NCI-H2081 (cell line): ENCODE measurements at regions not wholly inside any gene's neighbourhood (a gene's known extent, or its start where the extent isn't known, plus 50 kb on each side); places are given as distances from the start of the nearest gene placed in this dataset.

ENCODE experiments used
- DNase-seq, 2 experiments: peaks; one replicate each; lab custom pipeline; 2025; lab: John Stamatoyannopoulos, UW

DNA sequence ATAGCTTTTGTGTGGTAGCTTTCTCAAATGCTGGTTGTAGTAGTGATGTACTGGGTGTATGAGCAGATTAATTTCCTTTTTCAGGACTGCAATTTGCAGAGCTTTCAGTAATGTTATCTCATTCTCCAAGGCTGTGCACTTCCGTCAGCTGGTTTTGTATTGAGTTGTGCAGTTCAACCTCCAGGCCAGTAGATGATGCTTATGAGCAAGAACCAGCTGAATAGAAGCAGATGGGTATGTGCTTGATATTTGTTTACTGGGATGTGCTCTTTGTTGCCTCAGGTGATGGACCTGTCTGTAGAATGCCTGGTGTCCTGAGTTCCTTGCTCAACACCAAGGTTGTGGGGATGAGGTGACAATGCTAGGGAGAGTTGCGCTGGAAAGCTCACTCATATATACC, 462.8 kb downstream of the PCDH18 start:
- DNase-seq = no peak

DNA sequence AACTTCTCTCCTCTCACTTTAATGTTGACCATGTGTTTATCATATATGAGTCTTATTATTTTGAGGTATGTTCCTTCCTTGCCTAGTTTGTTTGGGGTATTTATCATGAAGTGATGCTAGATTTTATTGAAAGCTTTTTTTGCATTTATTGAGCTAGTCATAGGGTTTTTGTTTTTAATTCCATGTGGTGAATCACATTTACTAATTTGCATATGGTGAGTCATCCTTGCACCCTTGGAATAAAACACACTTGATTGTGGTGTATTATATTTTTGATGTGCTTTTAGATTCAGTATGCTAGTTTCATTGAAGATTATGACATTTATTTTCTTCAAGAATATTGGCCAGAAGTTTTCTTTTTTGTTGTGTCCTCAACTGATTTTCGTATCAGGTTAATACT, 464.6 kb downstream of the PCDH18 start:
- DNase-seq = no peak

DNA sequence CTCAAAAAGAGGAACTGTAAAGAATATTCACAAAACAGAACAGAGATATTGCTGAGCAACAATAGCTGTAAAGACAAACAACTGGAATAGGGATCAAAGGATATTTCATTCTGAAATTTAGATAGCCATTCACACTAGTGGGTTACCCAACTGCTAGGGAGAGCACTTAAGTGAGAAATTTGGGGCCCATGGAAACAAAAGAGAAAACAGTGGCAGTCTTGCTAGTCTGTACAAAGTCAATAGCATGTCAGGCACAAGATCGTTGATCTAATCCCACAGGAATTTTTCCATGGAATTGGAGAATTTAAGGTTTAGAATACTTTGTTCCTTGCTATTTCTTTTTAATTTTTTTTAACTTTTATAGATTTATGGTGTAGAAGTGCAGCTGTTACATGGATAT, 467.0 kb downstream of the PCDH18 start:
- no peak for DNase-seq

DNA sequence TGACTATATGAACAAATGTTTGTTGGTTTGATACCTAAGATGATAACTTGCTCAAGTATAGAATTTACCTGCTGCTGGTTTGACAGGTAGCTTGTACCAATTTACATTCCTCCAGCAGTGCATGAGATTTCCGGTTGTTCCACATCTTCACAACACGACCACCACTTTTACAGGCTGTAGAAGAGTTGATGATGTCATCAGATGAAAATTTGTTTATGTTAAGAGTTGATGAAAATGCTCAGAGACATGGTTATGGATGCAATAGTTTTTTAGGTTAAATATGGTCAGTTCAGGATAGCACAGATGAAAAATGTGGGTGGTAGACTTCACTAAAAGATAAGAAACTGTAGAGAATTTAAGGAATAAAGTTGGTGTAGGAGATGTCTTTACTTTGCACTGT, 468.3 kb downstream of the PCDH18 start:
- DNase-seq = no peak

DNA sequence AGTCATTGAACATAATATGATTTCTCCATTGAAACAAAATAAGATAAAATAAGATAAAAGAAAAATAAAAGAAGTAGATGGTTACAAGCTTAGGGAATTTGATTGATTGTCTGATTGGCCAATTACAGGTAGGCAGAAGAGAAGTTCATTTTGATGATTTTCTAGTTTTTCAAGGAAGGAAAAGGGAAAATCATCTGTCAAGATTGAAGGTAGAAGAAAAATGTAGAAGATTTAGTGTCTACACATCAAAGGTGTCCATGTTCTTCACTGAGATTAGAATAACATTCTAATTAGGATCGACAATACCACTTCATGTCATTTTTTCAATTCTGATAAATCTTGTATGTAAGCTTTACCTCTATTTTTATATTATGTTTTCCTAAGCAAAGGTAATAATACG, 489.1 kb downstream of the PCDH18 start:
- DNase-seq = no peak

DNA sequence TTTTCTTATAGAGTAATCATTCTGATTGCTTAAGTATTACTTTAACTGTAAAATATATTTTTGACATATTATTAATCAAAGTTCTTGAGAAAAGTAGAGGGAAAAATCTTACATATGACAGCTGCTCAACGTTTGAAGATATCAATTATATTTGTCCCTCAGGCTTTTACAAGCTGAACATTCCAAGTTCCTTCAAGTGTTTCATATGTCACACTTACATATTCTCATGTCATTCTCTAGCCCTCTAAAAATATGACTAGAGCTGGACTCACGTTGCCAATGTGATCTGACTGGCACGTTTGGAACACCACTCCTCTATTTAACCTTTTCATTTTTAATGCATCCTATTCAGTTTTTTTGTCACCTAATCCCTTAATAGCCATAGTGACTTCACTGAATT, 492.9 kb downstream of the PCDH18 start:
- DNase-seq = no peak

DNA sequence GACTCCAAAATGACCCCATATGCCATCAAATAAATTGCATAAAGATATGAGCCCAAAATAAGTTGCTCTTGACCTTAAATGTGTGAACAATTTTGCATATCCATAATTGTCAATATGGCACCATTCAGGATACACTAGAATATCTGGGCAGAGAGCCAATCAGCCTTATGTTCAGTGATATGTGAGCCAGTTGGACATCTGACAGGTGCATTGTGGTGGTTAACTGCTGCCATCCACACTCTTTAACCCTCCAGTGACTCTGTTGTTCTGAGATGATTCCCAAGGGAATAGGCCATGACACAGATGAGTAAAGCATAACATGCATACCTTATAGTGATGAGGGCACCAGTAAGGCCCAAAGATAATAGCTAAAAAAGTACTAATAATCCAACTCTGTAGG, 500.1 kb downstream of the PCDH18 start:
- peak; percentile 82 to 92 for DNase-seq

DNA sequence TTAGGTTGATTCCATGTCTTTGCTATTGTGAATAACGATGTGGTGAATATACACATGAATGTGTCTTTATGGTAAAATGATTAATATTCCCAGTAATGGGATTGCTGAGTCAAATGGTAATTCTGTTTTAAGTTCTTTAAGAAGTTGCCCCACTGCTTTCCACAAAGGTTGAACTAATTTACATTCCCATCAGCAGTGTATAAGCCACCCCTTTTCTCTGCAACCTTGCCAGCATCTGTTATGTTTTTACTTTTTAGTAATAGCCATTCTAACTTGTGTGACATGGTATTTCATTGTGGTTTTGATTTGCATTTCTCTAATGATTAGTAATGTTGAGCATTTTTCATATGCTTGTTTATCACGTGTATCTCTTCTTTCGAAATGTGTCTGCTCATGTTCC, 503.3 kb downstream of the PCDH18 start:
- no peak for DNase-seq

DNA sequence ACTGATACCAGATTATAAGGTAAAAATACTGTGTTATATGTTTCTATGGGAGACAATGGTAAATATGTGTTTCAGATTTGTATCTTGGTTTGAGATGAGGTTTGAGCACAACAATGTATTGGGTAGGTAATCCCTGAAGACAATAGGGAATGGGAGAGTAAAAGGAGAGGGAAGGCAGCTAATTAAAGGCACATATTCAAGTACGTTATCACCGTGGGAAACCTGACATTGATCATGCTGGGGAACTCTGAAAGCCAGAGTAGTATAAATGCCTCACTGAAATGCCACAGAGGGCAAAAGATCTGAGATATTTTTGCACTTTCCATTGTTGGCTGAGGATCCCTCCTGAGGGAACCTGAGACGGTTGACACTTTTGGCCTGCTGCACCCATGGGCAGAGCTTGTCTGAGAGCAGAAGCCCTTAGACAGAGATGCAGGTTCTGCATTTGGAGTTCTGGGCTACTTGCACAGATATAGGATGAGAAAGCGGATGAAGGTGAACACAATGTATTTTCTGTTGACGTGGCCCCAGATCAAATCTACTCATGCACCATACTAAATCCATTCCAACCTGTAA, 506.7 kb downstream of the PCDH18 start:
- DNase-seq = no peak

DNA sequence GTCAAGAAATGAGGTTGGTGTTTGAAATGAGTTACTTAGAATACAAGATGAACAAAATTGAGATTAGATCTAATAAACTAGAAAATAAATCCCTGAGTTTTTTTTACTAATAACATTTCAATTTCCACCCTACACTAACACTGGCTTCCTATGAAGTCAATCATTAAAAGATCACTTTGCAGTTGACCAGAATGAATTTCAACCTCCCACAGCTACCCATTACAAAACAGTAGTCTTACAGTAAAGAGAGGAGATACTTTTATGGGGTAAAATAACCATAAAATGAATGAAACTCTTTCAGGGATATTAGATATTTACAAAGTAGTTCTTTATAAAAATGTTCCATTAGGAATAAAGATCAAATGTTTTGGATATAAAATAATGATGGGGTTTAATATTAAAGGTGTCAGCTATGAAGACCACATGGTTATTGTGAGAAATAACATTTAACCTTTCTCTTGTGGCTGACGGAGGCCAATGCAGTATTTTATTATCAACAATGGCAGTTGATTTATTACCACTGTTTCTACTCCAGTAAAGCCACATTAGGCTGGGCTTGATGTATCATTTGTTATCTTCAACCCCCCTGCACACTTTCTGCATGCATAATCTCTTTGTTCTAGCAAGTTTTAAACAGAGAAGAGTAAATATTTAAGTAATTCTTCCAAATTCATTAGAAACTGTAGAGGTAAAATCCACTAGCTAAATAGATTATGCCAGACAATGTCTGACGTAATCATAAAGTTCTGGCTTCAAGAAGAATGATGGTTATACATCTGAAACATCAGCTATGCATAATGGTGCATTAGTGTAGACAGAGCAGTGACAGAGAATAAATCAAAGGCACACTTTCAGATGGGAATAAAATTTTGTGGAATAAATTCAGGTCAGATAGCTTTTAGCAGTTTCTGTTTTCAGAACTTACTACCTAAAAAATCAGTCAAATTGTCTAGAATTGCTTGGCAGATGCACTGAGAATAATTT, 516.6 kb downstream of the PCDH18 start:
- peak in 1 of 2 experiments; percentile 8 for DNase-seq

DNA sequence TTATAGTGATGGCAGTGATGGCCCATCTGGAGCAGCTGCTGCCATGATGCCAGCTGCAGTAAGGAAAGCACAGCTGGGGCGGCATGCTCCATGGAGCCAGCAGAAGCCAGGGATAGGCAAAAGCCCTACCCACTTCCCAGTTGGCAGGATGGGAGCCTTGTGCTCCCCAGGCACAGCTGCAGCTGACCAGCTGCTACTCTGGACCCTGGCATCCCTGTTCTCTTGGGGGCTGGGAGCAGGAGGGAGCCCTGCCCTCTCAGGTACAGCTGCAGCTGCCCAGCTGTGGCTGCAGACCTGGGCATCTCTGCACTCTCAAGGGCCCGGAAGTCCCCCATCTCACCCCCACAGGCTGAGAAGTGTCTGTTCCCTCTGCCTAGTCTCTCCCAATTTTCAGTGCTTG, 531.9 kb downstream of the PCDH18 start:
- no peak for DNase-seq

DNA sequence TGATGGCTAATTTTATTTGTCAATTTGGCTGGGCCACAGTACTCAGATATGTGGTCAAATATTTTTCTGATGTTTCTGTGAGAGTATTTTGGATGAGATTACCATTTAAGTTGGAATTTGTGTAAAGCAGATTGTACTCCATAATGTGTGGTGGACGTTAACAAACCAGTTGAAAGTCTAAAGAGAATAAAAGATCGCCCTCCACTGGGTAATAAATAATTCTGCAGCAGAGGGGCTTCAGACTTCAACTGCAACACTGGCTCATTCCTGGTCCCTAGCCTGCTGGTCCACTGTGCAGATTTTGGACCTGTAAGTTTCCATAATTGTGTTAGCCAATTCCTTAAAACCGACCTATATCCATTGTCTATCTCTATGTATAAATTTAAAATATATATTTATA, 540.3 kb downstream of the PCDH18 start:
- no peak for DNase-seq

DNA sequence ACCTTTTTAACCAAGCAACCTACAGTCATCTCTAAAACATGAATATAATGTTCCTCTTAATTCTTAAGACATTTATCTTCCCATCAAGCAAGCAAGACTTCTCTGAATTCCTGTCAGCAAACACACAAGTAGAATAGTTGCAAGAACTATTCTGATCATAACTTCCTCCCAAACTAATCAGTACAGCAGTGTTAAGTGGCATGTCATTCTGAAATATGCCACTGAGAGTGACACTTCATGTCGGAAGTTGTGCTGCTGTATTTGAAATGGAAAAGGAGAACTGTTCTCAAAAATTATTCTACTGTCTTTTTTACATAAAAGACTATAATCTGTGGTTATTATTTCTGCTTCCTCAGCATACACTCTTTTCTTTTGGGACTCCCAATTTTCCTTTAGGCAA, 546.6 kb downstream of the PCDH18 start:
- no peak for DNase-seq

DNA sequence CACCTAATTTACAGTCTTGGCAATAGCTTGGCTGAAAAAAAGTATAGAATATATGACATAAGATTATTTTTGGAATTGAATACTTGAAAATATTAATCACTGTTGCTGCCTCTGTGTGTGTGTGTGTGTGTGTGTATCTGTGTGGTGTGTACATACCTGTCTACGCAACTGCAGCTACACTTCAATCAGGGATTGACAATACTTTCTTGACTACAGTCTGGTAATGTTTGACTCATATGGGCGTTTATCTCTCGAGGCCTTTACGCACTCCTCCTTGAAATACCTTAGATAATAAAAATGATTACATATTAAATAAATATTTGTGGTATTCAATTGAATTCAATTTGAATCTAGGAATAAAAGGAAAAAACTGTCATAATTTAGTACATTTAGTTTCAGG, 565.2 kb downstream of the PCDH18 start:
- DNase-seq = no peak

DNA sequence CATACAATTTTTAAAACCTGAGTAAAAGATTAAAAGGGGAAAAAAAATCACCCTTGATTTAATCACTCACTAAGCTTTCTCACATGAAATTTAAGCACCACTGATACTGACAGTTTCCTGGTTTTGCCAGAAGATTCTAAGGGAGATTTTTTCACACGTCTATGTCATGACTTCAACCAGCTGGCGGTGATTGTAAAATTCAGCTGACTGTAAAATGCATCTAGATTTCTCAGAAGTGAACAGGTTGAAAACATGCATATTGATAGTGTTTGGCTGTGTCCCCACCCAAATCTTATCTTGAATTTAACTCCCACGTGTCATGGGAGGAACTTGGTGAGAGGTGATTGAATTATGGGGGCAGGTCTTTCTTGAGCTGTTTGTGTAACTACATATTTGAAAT, 566.8 kb downstream of the PCDH18 start:
- DNase-seq = no peak

DNA sequence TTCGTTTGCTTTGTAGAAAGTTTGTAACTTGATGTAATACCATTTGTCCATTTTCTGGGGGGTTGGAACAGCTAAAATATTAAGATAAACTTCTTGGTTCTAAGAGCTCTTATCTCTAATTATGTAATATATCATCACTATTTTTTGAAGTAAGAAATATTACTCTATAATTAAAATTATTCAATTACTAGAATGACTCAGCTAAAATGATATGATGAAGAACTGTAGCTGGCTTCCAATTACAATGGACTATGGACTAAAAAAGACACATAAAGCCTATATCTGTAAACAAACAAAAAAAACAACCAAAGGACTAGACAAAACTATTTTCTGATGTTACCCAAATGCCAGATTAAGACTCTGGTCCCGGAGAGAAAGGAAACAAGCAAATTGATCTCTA, 569.4 kb downstream of the PCDH18 start:
- DNase-seq = no peak

DNA sequence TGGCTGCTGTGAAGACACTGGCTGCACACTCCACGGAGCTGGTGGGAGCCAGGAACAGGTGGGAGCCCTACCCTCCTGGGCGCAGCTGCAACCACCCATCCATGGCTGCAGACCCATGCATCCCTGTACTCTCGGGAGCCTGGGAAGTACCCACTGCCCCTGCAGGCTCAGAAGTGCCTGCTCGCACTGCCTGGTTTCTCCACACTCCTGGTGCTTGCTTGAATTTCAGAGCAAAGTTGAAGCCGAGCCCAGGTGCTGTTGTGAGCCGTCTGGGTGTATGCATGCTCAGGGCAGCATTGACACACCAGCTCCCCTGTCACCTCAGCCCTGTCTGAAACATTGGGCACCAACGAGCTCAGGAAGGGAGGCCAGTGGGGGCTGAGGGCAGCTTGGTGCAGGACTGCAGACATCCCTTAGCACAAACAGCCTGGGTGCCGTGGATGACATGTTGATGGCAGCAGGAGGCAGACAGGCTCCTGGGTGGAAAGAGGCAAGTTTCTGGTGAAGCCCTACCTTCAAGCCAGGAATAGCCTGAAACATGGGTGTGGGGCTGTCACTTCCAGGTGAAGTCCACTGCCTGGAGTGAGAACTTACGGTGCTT, 585.9 kb downstream of the PCDH18 start:
- no peak for DNase-seq

DNA sequence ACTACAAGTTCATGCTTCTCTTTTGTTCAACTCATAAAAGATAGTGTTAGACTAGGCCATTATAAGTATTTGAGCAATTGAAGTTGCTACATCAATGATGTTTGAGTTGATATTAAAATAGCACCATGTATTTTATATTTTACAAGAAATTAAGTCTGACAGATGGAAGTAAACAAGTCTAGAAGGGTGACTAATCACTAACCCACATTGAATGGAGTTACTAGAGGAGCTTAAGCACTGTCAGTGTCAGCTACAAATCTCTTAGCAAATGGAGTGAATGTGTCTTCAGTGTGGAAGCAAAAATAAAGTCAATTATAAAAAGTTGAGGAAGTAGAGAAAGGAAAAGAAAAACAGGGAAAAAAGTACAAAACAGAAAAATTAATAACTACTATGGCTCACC, 592.5 kb downstream of the PCDH18 start:
- DNase-seq = no peak

DNA sequence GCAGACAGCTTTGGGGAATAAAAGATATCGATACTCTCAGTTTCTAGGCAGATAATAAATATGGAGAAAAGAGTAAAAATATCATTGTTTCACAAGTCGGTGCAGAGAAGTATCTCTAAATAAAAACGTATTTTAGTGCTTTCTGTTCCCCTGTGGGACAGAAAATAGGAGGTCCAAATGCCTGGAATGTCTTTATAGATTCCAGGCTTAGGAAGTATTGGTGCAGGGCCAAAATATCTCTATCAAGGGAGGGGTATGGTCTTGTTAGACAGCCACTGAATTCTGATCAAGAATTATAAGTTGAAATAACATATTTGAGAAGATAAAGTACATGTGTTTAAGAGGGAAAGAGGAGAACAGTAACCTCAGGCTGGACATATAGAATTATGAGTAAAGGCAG, 596.4 kb downstream of the PCDH18 start:
- no peak for DNase-seq

DNA sequence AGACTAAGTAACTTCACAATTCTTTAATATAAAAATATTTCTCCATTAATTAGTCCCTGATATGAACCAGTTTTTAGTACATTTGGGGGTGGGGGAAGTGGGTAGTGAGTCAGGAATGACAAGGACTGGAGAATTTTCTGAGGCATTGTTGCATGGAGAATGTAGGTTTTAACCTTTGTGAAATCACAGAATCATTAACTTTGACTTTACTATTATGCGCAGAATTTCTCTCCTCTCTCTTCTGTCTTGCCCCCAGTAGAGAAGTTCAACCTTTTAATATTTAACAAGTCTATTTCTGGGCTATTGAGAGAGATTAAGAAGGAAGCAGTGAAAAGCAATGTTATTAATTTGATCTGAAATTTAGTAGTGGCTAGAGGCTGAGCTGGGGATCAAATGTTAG, 597.0 kb downstream of the PCDH18 start:
- no peak for DNase-seq

DNA sequence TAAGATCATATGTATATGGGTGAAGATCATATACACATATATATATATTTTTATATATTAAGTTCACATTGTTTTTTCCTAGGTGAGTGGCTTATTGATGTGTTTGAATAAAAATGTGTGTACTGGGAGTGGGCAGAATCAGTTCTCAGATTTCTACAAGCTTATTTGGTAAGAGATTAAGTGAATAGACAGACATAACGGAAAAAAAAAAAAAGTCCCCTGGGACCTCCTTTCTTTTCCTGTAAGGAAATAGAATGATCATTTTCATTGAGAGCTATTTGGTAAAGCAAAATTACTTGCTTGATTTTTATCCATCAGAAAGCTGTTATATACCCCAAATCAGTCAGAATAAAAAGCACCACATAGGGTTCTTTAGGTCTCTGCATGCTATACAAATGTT, 597.7 kb downstream of the PCDH18 start:
- DNase-seq = no peak

DNA sequence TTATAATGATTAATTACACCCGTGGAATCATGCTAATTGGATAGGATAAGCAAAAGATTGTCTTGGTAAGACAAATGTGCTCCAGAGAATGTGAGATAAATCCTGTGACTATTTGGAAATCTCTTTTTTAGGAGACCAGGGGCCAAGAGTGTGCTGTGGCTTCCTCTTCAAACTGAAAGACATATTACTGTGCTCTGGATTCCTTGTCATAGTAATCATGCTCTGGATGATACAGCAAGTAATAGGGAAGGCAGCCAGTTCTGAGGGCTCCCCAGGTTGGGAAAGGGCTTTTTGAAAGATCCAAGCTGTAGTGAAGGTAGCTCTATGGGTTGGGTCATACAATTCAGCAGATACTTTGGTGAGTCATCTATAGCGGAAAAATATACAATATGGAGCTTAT, 600.5 kb downstream of the PCDH18 start:
- DNase-seq = no peak

DNA sequence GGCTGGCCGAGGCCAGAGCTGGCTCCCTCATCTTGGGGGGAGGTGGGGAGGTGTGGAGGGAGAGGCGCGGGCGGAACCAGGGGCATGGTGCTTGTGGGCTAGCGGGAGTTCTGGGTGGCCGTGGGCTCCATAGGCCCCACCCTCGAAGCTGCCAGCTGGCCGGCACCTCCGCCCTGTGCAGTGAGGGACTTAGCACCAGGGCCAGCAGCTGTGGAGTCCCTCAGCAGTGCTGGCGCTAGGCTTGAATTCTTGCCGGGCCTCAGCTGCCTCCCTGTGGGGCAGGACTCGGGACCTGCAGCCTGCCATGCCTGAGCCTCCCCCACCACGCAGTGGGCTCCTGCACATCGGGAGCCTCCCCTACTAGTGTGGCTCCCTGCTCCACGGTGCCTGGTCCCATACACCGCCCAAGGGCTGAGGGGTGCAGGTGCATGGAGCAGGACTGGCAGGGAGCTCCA, 603.3 kb downstream of the PCDH18 start:
- no peak for DNase-seq
